Erythroblast (primary cell): ENCODE measurements at regions not wholly inside any gene's neighbourhood (a gene's known extent, or its start where the extent isn't known, plus 50 kb on each side); places are given as distances from the start of the nearest gene placed in this dataset.

Experiments used
- GATA1 ChIP-seq: IDR thresholded peaks from 2 replicates; pipeline ENCODE4 v1.6.1; 2011; ENCODE audit warnings: low read depth, mild to moderate bottlenecking, control low read depth, low read length, moderate library complexity
- POLR2A ChIP-seq: IDR thresholded peaks from 2 replicates; pipeline ENCODE4 v1.6.1; 2011; ENCODE audit warnings: mild to moderate bottlenecking, low read length

- TF ChIP-seq POLR2A (no peak), GATA1 (no peak)
Observed at GRCh38 chr3:162168715-162169114, 672.1 kb downstream of the OTOL1 start.
